H54 (cell line): ENCODE measurements at regions not wholly inside any gene's neighbourhood (a gene's known extent, or its start where the extent isn't known, plus 50 kb on each side); places are given as distances from the start of the nearest gene placed in this dataset.

Source experiments
- DNase-seq: peaks from one replicate; pipeline ENCODE4 v3.0.0; 2011; ENCODE audit warnings: low spot score, mixed read lengths; ENCODE audit not compliant: insufficient read length
- FAIRE-seq: peaks from 3 replicates; lab custom pipeline; 2011; peaks lifted over from hg19 to GRCh38; lab: Jason Lieb, UNC
- POLR2A ChIP-seq: IDR thresholded peaks from 2 replicates; pipeline ENCODE4 v1.6.1; 2011; ENCODE audit warnings: low read depth, mild to moderate bottlenecking, low read length

GRCh38 chr3:64925575-64925974 lies 237.8 kb upstream of the ADAMTS9 start:
- DNase-seq (no peak), FAIRE-seq (no peak)
- no peak for TF ChIP-seq POLR2A

- no peak for FAIRE-seq
- no peak for TF ChIP-seq POLR2A
These were observed 237.2 kb upstream of the ADAMTS9 start for GRCh38 chr3:64924961-64925360.

DNA sequence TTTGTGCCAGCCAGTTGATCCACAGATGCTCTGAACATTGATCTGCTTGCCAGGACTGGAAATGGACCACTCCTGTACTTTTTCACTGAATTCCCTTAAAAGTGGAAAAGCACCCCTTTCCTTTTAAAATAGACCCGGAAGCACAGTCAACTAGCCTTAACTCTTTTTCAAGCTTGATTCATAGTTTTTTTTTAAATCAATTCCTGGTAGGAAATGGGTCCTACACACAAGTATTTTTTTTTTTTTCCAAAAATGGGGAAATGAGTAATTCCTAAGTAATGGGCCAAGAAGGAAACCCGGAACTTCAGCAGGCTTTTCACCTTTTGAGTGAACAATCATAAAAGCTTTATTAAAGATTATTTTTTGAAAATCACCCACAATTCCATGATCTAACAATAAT lies 234.4 kb upstream of the ADAMTS9 start:
- DNase-seq (no peak), FAIRE-seq (no peak)
- no peak for TF ChIP-seq POLR2A

More at GRCh38 chr3:64924961-64925360, 237.2 kb upstream of the ADAMTS9 start:
- no peak for DNase-seq

- no peak for TF ChIP-seq POLR2A
- no peak for FAIRE-seq
- no peak for DNase-seq
These were observed 233.7 kb upstream of the ADAMTS9 start for GRCh38 chr3:64921281-64922065.

GRCh38 chr3:64919934-64920333 lies 232.1 kb upstream of the ADAMTS9 start:
- DNase-seq (no peak), FAIRE-seq (no peak)
- TF ChIP-seq POLR2A = no peak

GRCh38 chr3:64918989-64919388 lies 231.2 kb upstream of the ADAMTS9 start:
- FAIRE-seq = no peak
- DNase-seq = no peak
- TF ChIP-seq POLR2A = no peak

DNA sequence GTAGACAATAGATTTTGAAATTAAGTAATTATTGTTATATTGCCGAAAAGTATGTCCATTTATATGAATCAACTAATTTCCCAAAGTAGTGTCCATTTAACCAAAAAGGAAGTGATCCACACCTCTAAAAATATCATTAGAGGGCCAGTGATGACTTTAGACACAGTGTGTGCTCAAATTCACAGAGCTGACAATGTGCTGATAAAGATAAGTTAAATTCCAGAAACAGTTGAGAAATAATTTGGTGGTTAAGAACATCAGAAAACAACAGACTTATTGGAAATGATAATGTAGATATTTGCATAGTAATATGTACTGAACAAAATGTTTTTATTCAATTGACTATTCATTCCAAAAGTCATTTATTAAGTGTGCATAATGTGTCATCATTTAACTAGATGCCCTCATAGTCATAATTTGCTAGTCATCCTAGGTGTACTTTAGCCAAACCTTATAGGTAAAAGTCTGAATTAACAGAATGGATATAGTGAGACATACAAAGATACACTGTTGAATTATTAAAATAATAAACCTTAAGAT lies 230.2 kb upstream of the ADAMTS9 start:
- no peak for FAIRE-seq
- no peak for DNase-seq
- TF ChIP-seq POLR2A = no peak

GRCh38 chr3:64916937-64917336 lies 229.1 kb upstream of the ADAMTS9 start:
- FAIRE-seq (no peak), DNase-seq (no peak)

DNA sequence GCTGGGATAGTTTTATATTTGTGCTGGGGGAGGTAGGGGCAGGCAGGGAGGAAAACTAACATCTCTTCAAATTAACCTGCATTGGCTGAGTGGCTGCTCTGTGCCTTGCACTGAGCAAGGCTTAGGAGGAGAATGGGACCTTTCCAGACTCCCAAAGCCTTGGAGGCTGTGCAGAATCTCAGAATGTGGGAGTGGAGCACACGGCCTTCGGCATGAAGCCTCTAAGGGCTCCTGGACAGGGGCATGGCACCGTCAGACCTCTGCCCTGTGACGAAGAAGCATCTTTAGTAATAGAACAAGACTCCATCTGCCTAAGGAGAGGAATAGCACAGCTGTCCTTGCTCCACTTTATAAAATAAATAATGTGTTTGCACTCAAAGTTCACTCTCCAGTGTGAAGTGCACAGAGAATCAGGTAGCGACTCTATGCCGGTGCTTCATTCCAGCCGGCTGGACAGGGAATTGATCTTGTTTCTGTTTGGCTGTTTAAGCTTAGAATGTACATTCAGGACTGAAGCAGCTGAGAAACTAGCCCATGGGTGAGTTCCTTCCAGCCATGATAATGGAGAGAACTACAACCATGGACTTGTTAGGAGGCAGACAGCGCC lies 228.5 kb upstream of the ADAMTS9 start:
- no peak for TF ChIP-seq POLR2A
- FAIRE-seq = no peak
- no peak for DNase-seq

More at GRCh38 chr3:64916937-64917336, 229.1 kb upstream of the ADAMTS9 start:
- no peak for TF ChIP-seq POLR2A

GRCh38 chr3:64915778-64916177 lies 228.0 kb upstream of the ADAMTS9 start:
- DNase-seq (no peak), FAIRE-seq (no peak)
- TF ChIP-seq POLR2A = no peak

DNA sequence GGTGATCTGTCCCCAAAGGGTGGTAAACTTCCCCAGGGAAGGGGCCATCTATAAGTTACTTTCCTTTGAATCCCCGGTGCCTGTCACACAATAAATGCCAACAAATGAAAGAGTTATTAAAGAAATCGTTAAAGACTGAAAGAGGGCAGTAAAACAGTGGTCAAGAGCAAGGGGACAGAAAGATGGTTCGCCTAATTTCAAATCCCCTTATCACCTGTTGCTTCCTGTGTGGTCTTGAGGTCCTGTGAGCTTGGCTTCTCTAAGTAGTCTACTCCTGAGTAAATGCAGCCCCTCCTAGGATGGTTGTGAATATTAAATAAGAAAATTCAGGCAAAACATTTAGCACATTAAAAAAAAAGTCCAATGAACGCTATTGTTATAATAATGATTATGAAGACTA lies 225.7 kb upstream of the ADAMTS9 start:
- FAIRE-seq = no peak
- TF ChIP-seq POLR2A = no peak
- no peak for DNase-seq

GRCh38 chr3:64911138-64911537 lies 223.3 kb upstream of the ADAMTS9 start:
- TF ChIP-seq POLR2A = no peak
- FAIRE-seq (no peak), DNase-seq (no peak)

DNA sequence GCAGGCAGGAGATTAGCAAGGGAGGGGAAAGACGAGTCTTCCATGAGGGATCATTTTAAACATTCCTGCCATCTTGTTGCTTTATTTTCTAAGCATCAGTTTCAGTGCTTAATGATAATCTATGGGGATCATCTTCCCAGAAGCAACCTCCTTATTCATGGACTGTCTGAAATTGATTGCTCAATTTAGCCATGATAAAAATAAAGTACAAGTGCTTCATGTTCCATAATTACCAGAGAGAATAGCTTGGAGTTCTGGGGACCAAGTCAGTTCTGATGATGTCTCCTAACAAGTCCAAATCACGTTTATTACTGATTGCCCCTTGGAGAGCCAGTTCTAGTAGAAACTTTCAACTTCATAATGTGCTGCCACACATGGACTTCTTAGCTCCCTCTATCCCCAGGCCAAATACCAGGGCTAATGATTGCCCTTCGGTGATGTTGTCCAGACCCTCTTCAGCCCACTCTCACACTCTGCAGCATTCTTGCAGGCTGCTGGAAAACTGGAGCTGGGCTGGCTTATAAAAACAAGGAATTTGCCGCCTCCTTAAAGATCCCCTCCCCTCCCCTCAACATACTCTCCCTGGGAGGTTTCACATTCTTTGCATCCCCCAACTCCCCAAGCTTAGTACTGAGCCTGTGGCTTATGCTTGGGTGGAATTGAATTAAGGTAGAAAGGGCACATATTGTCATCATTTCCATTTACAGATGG lies 222.1 kb upstream of the ADAMTS9 start:
- FAIRE-seq (no peak), DNase-seq (no peak)
- no peak for TF ChIP-seq POLR2A

DNA sequence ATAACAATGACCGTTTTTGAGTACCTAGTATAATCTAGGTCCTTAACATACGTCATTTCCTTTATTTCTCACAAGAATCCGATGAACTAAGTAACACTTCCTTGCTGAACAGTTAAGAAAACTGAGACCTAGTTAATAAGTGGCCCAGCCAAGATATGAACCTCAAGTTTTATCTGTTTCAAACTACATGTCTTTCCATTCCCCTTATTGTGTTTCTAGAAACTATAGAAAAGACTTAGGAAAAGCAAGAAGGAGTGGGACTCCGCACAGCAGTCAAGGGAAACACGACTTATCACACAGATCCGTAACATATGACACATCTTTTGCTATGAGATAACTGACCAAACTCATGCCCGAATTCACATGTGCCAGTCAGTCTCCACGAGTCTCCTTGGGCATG lies 221.2 kb upstream of the ADAMTS9 start:
- TF ChIP-seq POLR2A = no peak
- DNase-seq (no peak), FAIRE-seq (no peak)

- TF ChIP-seq POLR2A = no peak
- FAIRE-seq (no peak), DNase-seq (no peak)
These were observed 220.5 kb upstream of the ADAMTS9 start for GRCh38 chr3:64908251-64908685.
